SK-N-SH (cell line): ENCODE measurements at regions not wholly inside any gene's neighbourhood (a gene's known extent, or its start where the extent isn't known, plus 50 kb on each side); places are given as distances from the start of the nearest gene placed in this dataset.

ENCODE experiments used
- CTCF ChIA-PET: fragments of 300-600, 350-600 bp; formaldehyde crosslinking; extraction: SDS; loops from one replicate; lab custom pipeline; 2021; lab: Yijun Ruan, JAX
- POLR2A ChIA-PET: fragments of 350-600 bp; sonication (Branson Sonifier 250); formaldehyde crosslinking; extraction: SDS; loops from one replicate; lab custom pipeline; 2020; ENCODE audit warnings: antibody characterized with exemption, inconsistent platforms; lab: Yijun Ruan, JAX
- DNase-seq: peaks from one replicate; pipeline ENCODE4 v3.0.0; 2012
- H2AFZ ChIP-seq: fragments of 200-600 bp; sonication (generic); 2 replicates; pipeline ENCODE4 v1.8.1; 2016; ENCODE audit warnings: antibody characterized with exemption, mild to moderate bottlenecking, low read depth
- H3F3A ChIP-seq: fragments of 200-600 bp; sonication (generic); replicated peaks from 2 replicates; pipeline ENCODE3; 2016; ENCODE audit warnings: antibody characterized with exemption, mild to moderate bottlenecking; ENCODE audit not compliant: insufficient read depth
- H3K27ac ChIP-seq, 2 experiments: fragments of 200-500 bp in 1 of 2; fragments of 200-600 bp in 1 of 2; sonication (Bioruptor generic) in 1 of 2; sonication (generic), shearing (Covaris generic) in 1 of 2; 2 replicates each; pipeline versions ENCODE4 v1.5.1 to v1.6.1; 2014 to 2016; ENCODE audit warnings: low read depth in 2 of 2, inconsistent platforms in 1 of 2, low read length in 1 of 2, mild to moderate bottlenecking in 1 of 2, mixed read lengths in 1 of 2
- H3K27me3 ChIP-seq: fragments of 200-600 bp; sonication (generic), shearing (Covaris generic); 2 replicates; pipeline ENCODE4 v1.6.1; 2016; ENCODE audit warnings: mixed run types; ENCODE audit not compliant: insufficient read depth
- H3K36me3 ChIP-seq, 2 experiments: fragments of 200-500 bp in 1 of 2; fragments of 200-600 bp in 1 of 2; sonication (Bioruptor generic) in 1 of 2; sonication (generic) in 1 of 2; replicated peaks in 1 of 2; 2 replicates each; pipeline versions ENCODE3 to v1.5.1; 2014 to 2016; ENCODE audit warnings: low read length in 1 of 2, mild to moderate bottlenecking in 1 of 2; ENCODE audit not compliant: insufficient read depth in 2 of 2, control insufficient read depth in 1 of 2
- H3K4me1 ChIP-seq, 2 experiments: fragments of 200-500 bp in 1 of 2; fragments of 200-600 bp in 1 of 2; sonication (Bioruptor generic) in 1 of 2; sonication (generic), shearing (Covaris generic) in 1 of 2; 2 replicates each; pipeline versions ENCODE4 v1.5.1 to v1.6.1; 2014 to 2016; ENCODE audit warnings: low read depth in 1 of 2, low read length in 1 of 2, mixed run types in 1 of 2; ENCODE audit not compliant: insufficient read depth in 2 of 2, control insufficient read depth in 1 of 2
- H3K4me2 ChIP-seq: fragments of 200-600 bp; sonication (generic), shearing (Covaris generic); 2 replicates; pipeline ENCODE4 v1.6.1; 2017; ENCODE audit warnings: mixed run types
- H3K4me3 ChIP-seq, 2 experiments: fragments of 200-500 bp in 1 of 2; fragments of 200-600 bp in 1 of 2; sonication (Bioruptor generic) in 1 of 2; sonication (generic), shearing (Covaris generic) in 1 of 2; 2 replicates each; pipeline versions ENCODE4 v1.5.1 to v1.8.1; 2014 to 2016; ENCODE audit warnings: low read depth in 2 of 2, inconsistent platforms in 1 of 2, low read length in 1 of 2, mild to moderate bottlenecking in 1 of 2, mixed read lengths in 1 of 2, moderate library complexity in 1 of 2
- H3K79me2 ChIP-seq: fragments of 200-600 bp; sonication (generic); 2 replicates; pipeline ENCODE4 v1.8.1; 2017; ENCODE audit warnings: mild to moderate bottlenecking; ENCODE audit not compliant: insufficient read depth
- H3K9ac ChIP-seq: fragments of 200-600 bp; sonication (generic); 2 replicates; pipeline ENCODE4 v1.6.1; 2017; ENCODE audit warnings: mixed run types
- H3K9me2 ChIP-seq: fragments of 200-600 bp; sonication (generic); 2 replicates; pipeline ENCODE4 v1.6.1; 2017; ENCODE audit warnings: mixed run types
- H3K9me3 ChIP-seq: fragments of 200-600 bp; sonication (generic); 2 replicates; pipeline ENCODE4 v1.6.1; 2017; ENCODE audit warnings: mixed run types, mild to moderate bottlenecking, moderate library complexity
- H4K20me1 ChIP-seq: fragments of 200-600 bp; sonication (generic); 2 replicates; pipeline ENCODE4 v1.6.1; 2017; ENCODE audit warnings: mild to moderate bottlenecking, mixed run types; ENCODE audit not compliant: insufficient read depth
- GABPA ChIP-seq: IDR thresholded peaks from 2 replicates; pipeline ENCODE4 v1.4.0; 2012; ENCODE audit warnings: low read depth, mild to moderate bottlenecking
- MEF2A ChIP-seq: IDR thresholded peaks from 2 replicates; pipeline ENCODE4 v1.4.0; 2012; ENCODE audit warnings: low read depth, borderline replicate concordance
- POLR2AphosphoS5 ChIP-seq: IDR thresholded peaks from 2 replicates; pipeline ENCODE4 v1.6.1; 2012; ENCODE audit warnings: low read depth, low read length
- RAD21 ChIP-seq: IDR thresholded peaks from 2 replicates; pipeline ENCODE4 v1.6.1; 2012; ENCODE audit warnings: mild to moderate bottlenecking, low read length
- RFX5 ChIP-seq: IDR thresholded peaks from 2 replicates; pipeline ENCODE4 v1.6.1; 2012; ENCODE audit warnings: mild to moderate bottlenecking, improper control_type of control experiment, low read length
- WGBS: methylation state at CpG from one replicate; pipeline ENCODE4 v1.1.6; 2017; ENCODE audit warnings: low lambda C conversion rate; 5-methylcytosine and 5-hydroxymethylcytosine counted together
- TF ChIP-seq, protein P1 (sequence below): fragments of 200-600 bp; sonication (generic); IDR thresholded peaks from 2 replicates; pipeline ENCODE4 v1.6.1; 2017; ENCODE audit warnings: antibody characterized with exemption, mild to moderate bottlenecking, moderate library complexity
- TF ChIP-seq, protein P2 (sequence below): fragments of 150-350 bp; IDR thresholded peaks from 2 replicates; pipeline ENCODE4 v1.6.1; 2016; ENCODE audit warnings: mild to moderate bottlenecking, low read depth, low read length
- TF ChIP-seq, protein P3 (sequence below): IDR thresholded peaks from 2 replicates; pipeline ENCODE4 v1.4.0; 2012; ENCODE audit warnings: low read depth, borderline replicate concordance
- TF ChIP-seq, protein P4 (sequence below): IDR thresholded peaks from 2 replicates; pipeline ENCODE4; 2012

DNA sequence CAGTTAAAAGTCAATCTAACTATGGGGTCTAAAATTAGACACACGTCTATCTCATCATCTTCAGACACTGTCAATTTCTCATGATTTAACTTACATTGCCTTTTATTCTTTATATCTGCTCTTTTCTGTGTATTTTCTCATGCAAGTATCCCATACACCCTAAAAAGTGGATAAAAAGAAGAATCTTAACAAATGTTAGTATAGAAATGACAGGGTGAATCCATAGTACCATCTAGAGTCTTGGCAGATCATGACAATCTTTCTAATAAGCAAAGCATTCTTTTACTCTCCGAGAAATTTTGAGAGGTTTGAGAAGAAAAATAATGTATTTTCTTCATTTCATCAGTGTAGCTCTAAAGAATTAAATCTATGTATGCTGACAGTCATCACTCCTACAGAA lies 382.7 kb downstream of the C6orf118 start:
- H3K9me2 ChIP-seq, result no peaks in the 10 kb centered on the region
- H3K4me2 ChIP-seq, result no peak overlapping the region
- no peaks in the 10 kb centered on the region for H3K27me3 ChIP-seq
- no peak overlapping the region for H3K27ac ChIP-seq
- peaks cover 0 to 12% of the 10 kb centered on the region in 2 experiments; a peak in 2 of 4 replicates for H3K4me1 ChIP-seq
- no peak for DNase-seq
- H2AFZ ChIP-seq, result no peak overlapping the region
- WGBS, result 24% methylated on average over 2 of the region's 2 CpGs
- POLR2A ChIA-PET, result no interaction called here
- H3K36me3 ChIP-seq, result no peaks in the 10 kb centered on the region
- CTCF ChIA-PET, result interaction anchor here (0.8 to 3.3 kb wide), 31 partner anchors 8 to 1511 kb away, joined by 3 to 27 read pairs (median 5); no protein-coding TSS in a partner anchor
- H3K9ac ChIP-seq, result no peak overlapping the region
- no peaks in the 10 kb centered on the region for H3K9me3 ChIP-seq
- H3F3A ChIP-seq, result peaks cover 3% of the 10 kb centered on the region
- no peak overlapping the region for H3K4me3 ChIP-seq
- H4K20me1 ChIP-seq, result no peaks in the 10 kb centered on the region
- no peak for TF ChIP-seq POLR2AphosphoS5
- no peak for TF ChIP-seq MEF2A
- peak; percentile 52 for TF ChIP-seq RAD21
- TF ChIP-seq, all 33 proteins: peak for 1
- H3K79me2 ChIP-seq, result no peaks in the 10 kb centered on the region

DNA sequence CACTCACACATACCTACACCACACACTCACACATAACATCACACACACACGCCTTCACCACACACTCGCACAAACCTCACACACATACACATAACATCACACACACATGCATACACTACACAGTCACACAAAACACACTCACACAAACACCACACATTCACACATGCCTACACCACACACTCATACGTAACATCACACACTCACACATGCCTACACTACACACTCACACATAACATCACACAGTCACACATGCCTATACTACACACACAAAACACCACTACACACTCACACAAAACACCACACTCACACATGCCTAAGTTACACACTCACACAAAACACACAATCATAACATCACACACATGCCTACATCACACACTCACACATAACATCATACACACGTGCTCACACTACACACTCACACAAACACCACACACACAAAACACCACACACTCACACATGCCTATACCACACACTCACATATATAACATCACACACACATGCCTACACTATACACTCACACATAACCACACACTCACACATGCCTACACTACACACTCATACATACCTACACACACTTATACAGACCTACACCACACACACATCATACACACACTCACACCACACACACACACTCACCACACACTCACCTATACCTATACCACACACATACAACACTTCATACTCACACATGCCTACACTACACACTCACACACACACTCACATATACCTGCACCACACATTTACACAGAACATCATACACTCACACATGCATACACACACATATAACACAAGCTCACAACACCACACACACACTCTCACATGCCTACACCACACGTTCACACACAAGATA lies 383.5 kb downstream of the C6orf118 start:
- Histone ChIP-seq H3K9me2 (0 out of 2 replicates have a peak, but pooled peaks cover under 1% of the 10 kb centered on the region), H3K4me3 (no peak overlapping the region), H4K20me1 (no peaks in the 10 kb centered on the region), H2AFZ (no peak overlapping the region), H3K4me2 (no peak overlapping the region), H3K27ac (no peak overlapping the region), H3F3A (no peaks in the 10 kb centered on the region), H3K9me3 (no peaks in the 10 kb centered on the region), H3K79me2 (no peaks in the 10 kb centered on the region), H3K4me1 (peaks cover 0 to 12% of the 10 kb centered on the region in 2 experiments; a peak in 2 of 4 replicates), H3K27me3 (no peaks in the 10 kb centered on the region), H3K9ac (no peak overlapping the region), H3K36me3 (no peaks in the 10 kb centered on the region)
- no peak for DNase-seq
- WGBS, result 47% methylated on average over 5 of the region's 5 CpGs
- ChIA-PET CTCF (interaction anchor here (1.0 to 1.8 kb wide), 4 partner anchors 11 to 1499 kb away, joined by 3 to 5 read pairs (median 4); no protein-coding TSS in a partner anchor), POLR2A (interaction anchor here (0.5 kb wide), 1 partner anchor 707 kb away, joined by 3 read pairs; no protein-coding TSS in a partner anchor)
- TF ChIP-seq, protein P1, sequence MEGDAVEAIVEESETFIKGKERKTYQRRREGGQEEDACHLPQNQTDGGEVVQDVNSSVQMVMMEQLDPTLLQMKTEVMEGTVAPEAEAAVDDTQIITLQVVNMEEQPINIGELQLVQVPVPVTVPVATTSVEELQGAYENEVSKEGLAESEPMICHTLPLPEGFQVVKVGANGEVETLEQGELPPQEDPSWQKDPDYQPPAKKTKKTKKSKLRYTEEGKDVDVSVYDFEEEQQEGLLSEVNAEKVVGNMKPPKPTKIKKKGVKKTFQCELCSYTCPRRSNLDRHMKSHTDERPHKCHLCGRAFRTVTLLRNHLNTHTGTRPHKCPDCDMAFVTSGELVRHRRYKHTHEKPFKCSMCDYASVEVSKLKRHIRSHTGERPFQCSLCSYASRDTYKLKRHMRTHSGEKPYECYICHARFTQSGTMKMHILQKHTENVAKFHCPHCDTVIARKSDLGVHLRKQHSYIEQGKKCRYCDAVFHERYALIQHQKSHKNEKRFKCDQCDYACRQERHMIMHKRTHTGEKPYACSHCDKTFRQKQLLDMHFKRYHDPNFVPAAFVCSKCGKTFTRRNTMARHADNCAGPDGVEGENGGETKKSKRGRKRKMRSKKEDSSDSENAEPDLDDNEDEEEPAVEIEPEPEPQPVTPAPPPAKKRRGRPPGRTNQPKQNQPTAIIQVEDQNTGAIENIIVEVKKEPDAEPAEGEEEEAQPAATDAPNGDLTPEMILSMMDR, result no peak
- TF ChIP-seq RFX5, result no peak
- TF ChIP-seq, protein P2, sequence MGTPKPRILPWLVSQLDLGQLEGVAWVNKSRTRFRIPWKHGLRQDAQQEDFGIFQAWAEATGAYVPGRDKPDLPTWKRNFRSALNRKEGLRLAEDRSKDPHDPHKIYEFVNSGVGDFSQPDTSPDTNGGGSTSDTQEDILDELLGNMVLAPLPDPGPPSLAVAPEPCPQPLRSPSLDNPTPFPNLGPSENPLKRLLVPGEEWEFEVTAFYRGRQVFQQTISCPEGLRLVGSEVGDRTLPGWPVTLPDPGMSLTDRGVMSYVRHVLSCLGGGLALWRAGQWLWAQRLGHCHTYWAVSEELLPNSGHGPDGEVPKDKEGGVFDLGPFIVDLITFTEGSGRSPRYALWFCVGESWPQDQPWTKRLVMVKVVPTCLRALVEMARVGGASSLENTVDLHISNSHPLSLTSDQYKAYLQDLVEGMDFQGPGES, result no peak
- TF ChIP-seq, protein P3, sequence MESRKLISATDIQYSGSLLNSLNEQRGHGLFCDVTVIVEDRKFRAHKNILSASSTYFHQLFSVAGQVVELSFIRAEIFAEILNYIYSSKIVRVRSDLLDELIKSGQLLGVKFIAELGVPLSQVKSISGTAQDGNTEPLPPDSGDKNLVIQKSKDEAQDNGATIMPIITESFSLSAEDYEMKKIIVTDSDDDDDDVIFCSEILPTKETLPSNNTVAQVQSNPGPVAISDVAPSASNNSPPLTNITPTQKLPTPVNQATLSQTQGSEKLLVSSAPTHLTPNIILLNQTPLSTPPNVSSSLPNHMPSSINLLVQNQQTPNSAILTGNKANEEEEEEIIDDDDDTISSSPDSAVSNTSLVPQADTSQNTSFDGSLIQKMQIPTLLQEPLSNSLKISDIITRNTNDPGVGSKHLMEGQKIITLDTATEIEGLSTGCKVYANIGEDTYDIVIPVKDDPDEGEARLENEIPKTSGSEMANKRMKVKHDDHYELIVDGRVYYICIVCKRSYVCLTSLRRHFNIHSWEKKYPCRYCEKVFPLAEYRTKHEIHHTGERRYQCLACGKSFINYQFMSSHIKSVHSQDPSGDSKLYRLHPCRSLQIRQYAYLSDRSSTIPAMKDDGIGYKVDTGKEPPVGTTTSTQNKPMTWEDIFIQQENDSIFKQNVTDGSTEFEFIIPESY, result no peak
- TF ChIP-seq GABPA, result no peak
- no peak for TF ChIP-seq RAD21
- TF ChIP-seq, protein P4, sequence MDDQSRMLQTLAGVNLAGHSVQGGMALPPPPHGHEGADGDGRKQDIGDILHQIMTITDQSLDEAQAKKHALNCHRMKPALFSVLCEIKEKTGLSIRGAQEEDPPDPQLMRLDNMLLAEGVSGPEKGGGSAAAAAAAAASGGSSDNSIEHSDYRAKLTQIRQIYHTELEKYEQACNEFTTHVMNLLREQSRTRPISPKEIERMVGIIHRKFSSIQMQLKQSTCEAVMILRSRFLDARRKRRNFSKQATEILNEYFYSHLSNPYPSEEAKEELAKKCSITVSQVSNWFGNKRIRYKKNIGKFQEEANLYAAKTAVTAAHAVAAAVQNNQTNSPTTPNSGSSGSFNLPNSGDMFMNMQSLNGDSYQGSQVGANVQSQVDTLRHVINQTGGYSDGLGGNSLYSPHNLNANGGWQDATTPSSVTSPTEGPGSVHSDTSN, result no peak
